Brain microvascular endothelial cell (primary cell): ENCODE measurements at regions not wholly inside any gene's neighbourhood (a gene's known extent, or its start where the extent isn't known, plus 50 kb on each side); places are given as distances from the start of the nearest gene placed in this dataset.

ENCODE experiments used
- DNase-seq: peaks from one replicate; pipeline ENCODE4 v3.0.0-alpha.2; 2020
- H3K27ac ChIP-seq: fragments of 250-450 bp; sonication (Bioruptor Pico); 2 replicates; pipeline ENCODE4 v1.5.1; 2020; ENCODE audit warnings: mild to moderate bottlenecking, moderate library complexity
- H3K27me3 ChIP-seq: fragments of 250-450 bp; sonication (Bioruptor Pico); replicated peaks from 2 replicates; pipeline ENCODE4 v1.5.1; 2020; ENCODE audit warnings: mild to moderate bottlenecking
- H3K36me3 ChIP-seq: fragments of 250-450 bp; sonication (Bioruptor Pico); replicated peaks from 2 replicates; pipeline ENCODE4 v1.5.1; 2020; ENCODE audit warnings: mild to moderate bottlenecking
- H3K4me3 ChIP-seq: 2 replicates; pipeline ENCODE4 v1.5.1; 2011; ENCODE audit warnings: low read depth, mild to moderate bottlenecking, control low read depth, low read length, moderate library complexity
- CTCF ChIP-seq: IDR thresholded peaks from 2 replicates; pipeline ENCODE4 v1.5.1; 2011; ENCODE audit warnings: low read depth, mild to moderate bottlenecking, moderate library complexity, low read length, control low read depth, inconsistent platforms; ENCODE audit errors: missing control alignments
- in situ Hi-C: cut with HindIII; loops from 2 replicates; pipeline ENCODE4 v1.10.0; 2017; ENCODE audit warnings: low sequenced_read_pairs, low pct_ligation_motif_present

- Histone ChIP-seq H3K27me3 (no peaks in the 10 kb centered on the region), H3K36me3 (no peaks in the 10 kb centered on the region), H3K27ac (no peak overlapping the region), H3K4me3 (no peak overlapping the region)
- in situ Hi-C loops: no loop called here
- TF ChIP-seq CTCF: no peak
- DNase-seq: no peak
These were observed 230.4 kb downstream of the IKZF2 start for GRCh38 chr2:212921061-212921460.

- no peaks in the 10 kb centered on the region for H3K27me3 ChIP-seq
- H3K27ac ChIP-seq: no peak overlapping the region
- no peak overlapping the region for H3K4me3 ChIP-seq
- in situ Hi-C loops: no loop called here
- DNase-seq: no peak
- no peak for TF ChIP-seq CTCF
- no peaks in the 10 kb centered on the region for H3K36me3 ChIP-seq
These were observed 232.2 kb downstream of the IKZF2 start for GRCh38 chr2:212919238-212919637.

GRCh38 chr2:212918336-212918735 is 233.1 kb downstream of the IKZF2 start:
- H3K4me3 ChIP-seq: no peak overlapping the region
- no peak for TF ChIP-seq CTCF
- in situ Hi-C loops: no loop called here
- H3K27me3 ChIP-seq: no peaks in the 10 kb centered on the region
- H3K27ac ChIP-seq: no peak overlapping the region
- DNase-seq: no peak
- H3K36me3 ChIP-seq: no peaks in the 10 kb centered on the region

GRCh38 chr2:212915121-212915782 is 236.2 kb downstream of the IKZF2 start:
- in situ Hi-C loops: no loop called here
- no peak for TF ChIP-seq CTCF
- no peaks in the 10 kb centered on the region for H3K27me3 ChIP-seq
- no peak overlapping the region for H3K4me3 ChIP-seq
- no peak overlapping the region for H3K27ac ChIP-seq
- no peaks in the 10 kb centered on the region for H3K36me3 ChIP-seq
- DNase-seq: no peak

GRCh38 chr2:212914392-212914791 is 237.0 kb downstream of the IKZF2 start:
- in situ Hi-C loops: no loop called here
- no peaks in the 10 kb centered on the region for H3K36me3 ChIP-seq

More at GRCh38 chr2:212914392-212914791, 237.0 kb downstream of the IKZF2 start:
- no peak overlapping the region for H3K4me3 ChIP-seq
- no peak for DNase-seq
- no peaks in the 10 kb centered on the region for H3K27me3 ChIP-seq
- TF ChIP-seq CTCF: no peak
- H3K27ac ChIP-seq: no peak overlapping the region
